ENCODE measurements at regions not wholly inside any gene's neighbourhood (a gene's known extent, or its start where the extent isn't known, plus 50 kb on each side); places are given as distances from the start of the nearest gene placed in this dataset.

DNA sequence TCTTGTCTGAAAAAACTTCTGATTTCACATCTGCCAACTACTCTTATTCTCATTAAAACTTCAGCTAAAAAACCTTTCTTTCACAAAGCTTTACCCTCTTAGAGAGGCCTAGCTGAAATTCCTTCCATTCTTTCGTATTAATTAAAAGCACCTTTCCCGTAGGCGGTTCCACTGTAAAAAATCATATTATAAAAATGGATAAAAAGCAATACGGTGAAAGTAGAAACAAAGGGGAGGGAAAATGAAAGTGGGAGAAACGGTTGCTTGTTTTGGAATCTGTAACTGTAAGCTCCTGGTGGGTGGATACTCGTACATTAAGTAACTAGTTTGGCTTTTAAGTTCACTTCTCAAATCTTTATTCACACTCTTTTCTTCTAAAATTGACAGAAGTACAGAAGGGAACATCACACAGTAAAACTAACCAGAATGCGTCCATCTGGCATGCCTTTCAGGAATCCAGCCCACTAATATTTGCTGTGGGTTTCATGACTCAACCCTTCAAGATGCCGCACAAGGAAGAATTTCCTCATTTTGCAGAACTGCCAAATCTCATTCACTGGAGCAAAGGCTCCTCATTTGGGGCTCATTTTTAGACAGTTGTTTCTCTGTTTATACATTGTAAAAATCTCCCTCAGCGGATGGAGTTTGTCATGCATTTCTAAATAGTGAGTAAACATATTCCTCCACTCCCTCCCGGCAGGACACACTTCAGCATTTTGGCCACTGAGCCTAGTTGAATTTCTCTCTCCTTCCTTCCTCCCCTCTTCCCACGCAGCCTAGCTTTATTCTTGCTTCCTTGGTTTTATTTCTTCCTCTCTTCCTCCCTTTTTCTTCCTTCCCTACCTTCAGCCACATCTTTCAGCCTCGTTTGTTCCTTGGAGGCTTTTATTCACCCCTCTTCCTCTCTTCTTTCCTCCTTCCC is 419.5 kb upstream of the NAALADL2 start:
- no peak for TF ChIP-seq CREB1 (IDR thresholded peaks at IDR 0.05; ENCODE audit: low read depth)
- no peak for TF ChIP-seq CEBPB (IDR thresholded peaks at IDR 0.05)
- TF ChIP-seq, protein P1, sequence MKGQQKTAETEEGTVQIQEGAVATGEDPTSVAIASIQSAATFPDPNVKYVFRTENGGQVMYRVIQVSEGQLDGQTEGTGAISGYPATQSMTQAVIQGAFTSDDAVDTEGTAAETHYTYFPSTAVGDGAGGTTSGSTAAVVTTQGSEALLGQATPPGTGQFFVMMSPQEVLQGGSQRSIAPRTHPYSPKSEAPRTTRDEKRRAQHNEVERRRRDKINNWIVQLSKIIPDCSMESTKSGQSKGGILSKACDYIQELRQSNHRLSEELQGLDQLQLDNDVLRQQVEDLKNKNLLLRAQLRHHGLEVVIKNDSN (IDR thresholded peaks at IDR 0.05) = no peak
- TF ChIP-seq, protein P2, sequence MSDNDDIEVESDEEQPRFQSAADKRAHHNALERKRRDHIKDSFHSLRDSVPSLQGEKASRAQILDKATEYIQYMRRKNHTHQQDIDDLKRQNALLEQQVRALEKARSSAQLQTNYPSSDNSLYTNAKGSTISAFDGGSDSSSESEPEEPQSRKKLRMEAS (IDR thresholded peaks at IDR 0.05) = no peak
- no peak for TF ChIP-seq TCF12 (IDR thresholded peaks at IDR 0.05; ENCODE audit: low read depth)
- TF ChIP-seq EP300 (IDR thresholded peaks at IDR 0.05; ENCODE audit: borderline replicate concordance) = no peak
- TF ChIP-seq YY1 (IDR thresholded peaks at IDR 0.05; ENCODE audit: low read depth) = no peak
- no peak for TF ChIP-seq NFIC (IDR thresholded peaks at IDR 0.05)
- TF ChIP-seq, protein P3, sequence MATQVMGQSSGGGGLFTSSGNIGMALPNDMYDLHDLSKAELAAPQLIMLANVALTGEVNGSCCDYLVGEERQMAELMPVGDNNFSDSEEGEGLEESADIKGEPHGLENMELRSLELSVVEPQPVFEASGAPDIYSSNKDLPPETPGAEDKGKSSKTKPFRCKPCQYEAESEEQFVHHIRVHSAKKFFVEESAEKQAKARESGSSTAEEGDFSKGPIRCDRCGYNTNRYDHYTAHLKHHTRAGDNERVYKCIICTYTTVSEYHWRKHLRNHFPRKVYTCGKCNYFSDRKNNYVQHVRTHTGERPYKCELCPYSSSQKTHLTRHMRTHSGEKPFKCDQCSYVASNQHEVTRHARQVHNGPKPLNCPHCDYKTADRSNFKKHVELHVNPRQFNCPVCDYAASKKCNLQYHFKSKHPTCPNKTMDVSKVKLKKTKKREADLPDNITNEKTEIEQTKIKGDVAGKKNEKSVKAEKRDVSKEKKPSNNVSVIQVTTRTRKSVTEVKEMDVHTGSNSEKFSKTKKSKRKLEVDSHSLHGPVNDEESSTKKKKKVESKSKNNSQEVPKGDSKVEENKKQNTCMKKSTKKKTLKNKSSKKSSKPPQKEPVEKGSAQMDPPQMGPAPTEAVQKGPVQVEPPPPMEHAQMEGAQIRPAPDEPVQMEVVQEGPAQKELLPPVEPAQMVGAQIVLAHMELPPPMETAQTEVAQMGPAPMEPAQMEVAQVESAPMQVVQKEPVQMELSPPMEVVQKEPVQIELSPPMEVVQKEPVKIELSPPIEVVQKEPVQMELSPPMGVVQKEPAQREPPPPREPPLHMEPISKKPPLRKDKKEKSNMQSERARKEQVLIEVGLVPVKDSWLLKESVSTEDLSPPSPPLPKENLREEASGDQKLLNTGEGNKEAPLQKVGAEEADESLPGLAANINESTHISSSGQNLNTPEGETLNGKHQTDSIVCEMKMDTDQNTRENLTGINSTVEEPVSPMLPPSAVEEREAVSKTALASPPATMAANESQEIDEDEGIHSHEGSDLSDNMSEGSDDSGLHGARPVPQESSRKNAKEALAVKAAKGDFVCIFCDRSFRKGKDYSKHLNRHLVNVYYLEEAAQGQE (IDR thresholded peaks at IDR 0.05; ENCODE audit: low read depth) = no peak
- TF ChIP-seq ZBTB7A (IDR thresholded peaks at IDR 0.05; ENCODE audit: low read depth) = no peak
- no peak for TF ChIP-seq EGR1 (IDR thresholded peaks at IDR 0.05)
- TF ChIP-seq FOXM1 (IDR thresholded peaks at IDR 0.05; ENCODE audit: borderline replicate concordance, low read depth) = no peak

DNA sequence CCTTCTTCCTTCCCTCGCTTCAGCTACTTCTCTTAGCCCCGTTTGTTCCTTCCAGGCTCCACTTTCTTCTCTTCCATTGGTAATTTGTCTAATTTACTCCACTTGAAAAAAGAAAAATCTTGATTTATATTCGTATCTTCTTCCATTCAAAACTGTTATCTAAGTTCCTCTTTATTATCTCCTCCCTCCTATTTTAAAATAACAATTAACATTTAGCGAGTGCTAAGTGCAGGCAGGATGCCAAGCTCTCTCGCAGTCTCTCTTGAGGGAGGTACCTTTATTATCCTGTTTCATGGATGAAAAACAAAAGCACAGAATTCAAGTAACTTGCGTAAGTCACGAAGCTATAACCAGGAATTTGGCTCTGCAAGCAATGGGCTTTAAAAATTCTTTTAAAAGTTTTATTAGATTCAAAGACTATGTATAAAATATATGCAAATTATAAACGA is 418.9 kb upstream of the NAALADL2 start:
- TF ChIP-seq CEBPB (IDR thresholded peaks at IDR 0.05) (0 out of 2 replicates have a peak, but pooled peaks have one; percentile 36), EP300 (IDR thresholded peaks at IDR 0.05; ENCODE audit: borderline replicate concordance) (no peak)

DNA sequence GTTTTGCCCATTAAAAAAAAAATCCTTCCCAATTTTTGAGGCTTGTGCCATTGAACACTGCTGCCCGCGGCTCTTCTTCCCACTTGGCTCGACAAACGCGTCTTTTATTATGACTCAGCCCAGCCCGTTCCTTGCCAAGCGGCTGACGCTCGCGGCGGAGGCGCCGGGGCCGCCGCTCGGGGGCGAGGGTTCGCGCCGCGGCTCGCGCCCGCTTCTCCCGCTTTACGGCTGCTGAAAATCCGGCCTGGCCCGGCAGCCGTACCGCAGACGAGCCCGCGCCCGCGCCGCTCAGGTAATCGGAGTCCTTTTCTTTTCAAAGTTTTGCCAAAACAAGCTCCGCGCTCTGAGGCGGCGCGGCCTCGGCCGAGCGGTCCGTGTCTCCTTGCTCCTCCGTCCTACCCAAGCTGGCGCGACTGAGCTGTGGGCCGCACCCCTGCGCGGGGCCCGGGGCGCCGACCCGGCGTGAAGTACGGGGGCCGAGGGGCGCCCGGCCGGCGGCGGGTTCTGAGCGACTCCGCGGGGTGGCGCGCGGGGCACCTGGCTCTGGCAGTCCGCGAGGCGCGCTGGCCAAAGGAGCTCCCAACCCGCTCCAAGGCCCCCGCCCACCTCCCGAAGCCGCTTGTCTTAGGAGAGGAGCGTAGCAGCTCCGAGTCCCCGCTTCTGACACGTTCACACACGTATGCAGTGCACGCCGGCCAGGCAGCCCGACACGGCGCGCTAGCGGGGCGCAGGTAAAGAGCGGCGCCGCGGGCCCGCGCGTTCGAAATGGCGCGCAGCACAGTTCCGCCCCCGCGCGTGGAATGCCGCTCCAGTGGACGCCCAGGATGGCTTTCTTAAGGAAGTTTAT is 418.2 kb upstream of the NAALADL2 start:
- TF ChIP-seq TCF12 (IDR thresholded peaks at IDR 0.05; ENCODE audit: low read depth) (peak; percentile 22; the same call in 1 of the 2 replicates), ZBTB7A (IDR thresholded peaks at IDR 0.05; ENCODE audit: low read depth) (no peak), EP300 (IDR thresholded peaks at IDR 0.05; ENCODE audit: borderline replicate concordance) (0 out of 2 replicates have a peak, but pooled peaks have one; percentile 11), EGR1 (IDR thresholded peaks at IDR 0.05) (peak; percentile 93), TEAD4 (IDR thresholded peaks at IDR 0.05) (peak; percentile 57; the same call in 1 of the 2 replicates), TAF1 (IDR thresholded peaks at IDR 0.05; ENCODE audit: low read depth) (peak; percentile 66; the same call in 1 of the 2 replicates), CREB1 (IDR thresholded peaks at IDR 0.05; ENCODE audit: low read depth) (no peak), NFIC (IDR thresholded peaks at IDR 0.05) (peak; percentile 65), YY1 (IDR thresholded peaks at IDR 0.05; ENCODE audit: low read depth) (peak; percentile 64), RAD21 (IDR thresholded peaks at IDR 0.05; ENCODE audit: low read depth) (no peak)
- TF ChIP-seq, protein P1 (IDR thresholded peaks at IDR 0.05) = 0 out of 2 replicates have a peak, but pooled peaks have one; percentile 3
- TF ChIP-seq, protein P2 (IDR thresholded peaks at IDR 0.05) = peak; percentile 75

DNA sequence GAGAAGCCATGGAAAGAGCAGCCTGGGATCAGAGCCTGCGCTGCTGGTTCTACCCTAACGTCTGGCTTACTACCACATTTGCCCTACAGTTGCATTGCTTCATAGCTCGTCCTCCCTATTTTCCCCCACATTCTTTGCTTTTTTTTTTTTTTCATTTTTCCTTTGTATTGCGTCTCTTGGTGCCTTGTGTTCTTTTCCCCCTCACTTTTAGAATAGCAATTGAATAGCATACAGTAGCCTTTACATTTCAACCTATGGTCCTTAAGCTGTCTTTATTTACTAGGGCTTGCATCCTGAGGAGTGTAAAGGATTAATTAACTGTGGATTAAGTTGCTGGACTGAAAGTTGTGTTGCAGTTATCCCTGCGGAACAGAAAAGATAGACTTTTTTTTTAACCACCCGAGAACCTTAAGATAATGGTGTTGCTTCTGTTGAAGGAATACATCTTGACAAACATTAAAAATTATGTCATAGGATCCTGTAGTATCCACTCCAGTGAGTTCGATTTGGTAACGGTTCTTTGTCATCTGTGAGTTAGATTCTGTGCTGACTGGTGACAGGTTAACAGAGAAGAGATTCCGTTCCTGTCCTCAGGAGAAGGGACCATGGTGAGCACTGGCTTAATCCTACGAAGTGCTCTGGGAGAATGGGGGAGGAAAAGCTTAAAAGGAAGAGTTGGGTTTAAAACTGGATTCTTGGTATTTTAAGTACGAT is 417.4 kb upstream of the NAALADL2 start:
- 0 out of 2 replicates have a peak, but pooled peaks have one; percentile 25 for TF ChIP-seq CEBPB (IDR thresholded peaks at IDR 0.05)
- no peak for TF ChIP-seq TEAD4 (IDR thresholded peaks at IDR 0.05)
- TF ChIP-seq CREB1 (IDR thresholded peaks at IDR 0.05; ENCODE audit: low read depth) = no peak
- TF ChIP-seq RAD21 (IDR thresholded peaks at IDR 0.05; ENCODE audit: low read depth) = no peak
- TF ChIP-seq TCF12 (IDR thresholded peaks at IDR 0.05; ENCODE audit: low read depth) = no peak
- no peak for TF ChIP-seq YY1 (IDR thresholded peaks at IDR 0.05; ENCODE audit: low read depth)
- TF ChIP-seq ZBTB7A (IDR thresholded peaks at IDR 0.05; ENCODE audit: low read depth) = no peak

DNA sequence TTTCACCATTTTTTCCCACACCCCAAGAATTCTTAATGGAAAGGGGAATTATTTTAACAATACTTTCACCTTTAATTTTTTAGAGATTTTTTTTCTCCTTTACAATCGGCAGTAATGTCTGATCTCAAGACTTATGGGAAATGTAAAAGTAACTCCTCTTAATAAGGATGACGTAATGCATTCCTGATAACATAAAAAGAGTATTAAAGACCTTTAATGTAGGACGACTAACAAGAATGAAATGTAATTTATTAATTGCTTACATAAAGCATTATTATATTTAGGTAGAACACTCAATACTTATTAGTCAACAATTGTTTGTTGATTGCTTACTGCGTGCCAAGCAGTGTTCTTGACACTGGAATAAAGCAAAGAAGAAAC is 416.8 kb upstream of the NAALADL2 start:
- TF ChIP-seq RAD21 (IDR thresholded peaks at IDR 0.05; ENCODE audit: low read depth) (no peak), YY1 (IDR thresholded peaks at IDR 0.05; ENCODE audit: low read depth) (no peak), TAF1 (IDR thresholded peaks at IDR 0.05; ENCODE audit: low read depth) (no peak), EP300 (IDR thresholded peaks at IDR 0.05; ENCODE audit: borderline replicate concordance) (no peak), TEAD4 (IDR thresholded peaks at IDR 0.05) (no peak), TCF12 (IDR thresholded peaks at IDR 0.05; ENCODE audit: low read depth) (no peak), CEBPB (IDR thresholded peaks at IDR 0.05) (no peak), NFIC (IDR thresholded peaks at IDR 0.05) (no peak), EGR1 (IDR thresholded peaks at IDR 0.05) (no peak), FOXM1 (IDR thresholded peaks at IDR 0.05; ENCODE audit: borderline replicate concordance, low read depth) (no peak), CREB1 (IDR thresholded peaks at IDR 0.05; ENCODE audit: low read depth) (no peak), ZBTB7A (IDR thresholded peaks at IDR 0.05; ENCODE audit: low read depth) (no peak)
- TF ChIP-seq, protein P3 (IDR thresholded peaks at IDR 0.05; ENCODE audit: low read depth) = no peak
- TF ChIP-seq, protein P2 (IDR thresholded peaks at IDR 0.05) = no peak
- TF ChIP-seq, protein P1 (IDR thresholded peaks at IDR 0.05) = no peak
